Prostate gland (tissue), 2 donors: ENCODE measurements at regions not wholly inside any gene's neighbourhood (a gene's known extent, or its start where the extent isn't known, plus 50 kb on each side); places are given as distances from the start of the nearest gene placed in this dataset.

Source experiments
- DNase-seq: peaks from one replicate; pipeline ENCODE4 v3.0.0-alpha.2; 2019; ENCODE audit warnings: low spot score
- H3K27ac ChIP-seq, 2 donors: fragments of 200-600 bp; sonication (generic); 2 replicates each; pipeline ENCODE4 v1.5.1; 2017 to 2019
- H3K27me3 ChIP-seq: fragments of 200-600 bp; sonication (generic); replicated peaks from 2 replicates; pipeline ENCODE4 v1.5.1; 2019; ENCODE audit not compliant: insufficient read depth
- H3K36me3 ChIP-seq, 2 donors: fragments of 200-600 bp; sonication (generic); 1 replicate in 1 of 2; 2 replicates in 1 of 2; pipeline versions ENCODE4 v1.5.1 to v1.8.1; 2017 to 2019
- H3K4me1 ChIP-seq: fragments of 200-600 bp; sonication (generic); replicated peaks from 2 replicates; pipeline ENCODE4 v1.5.1; 2019
- H3K4me3 ChIP-seq, 2 donors: fragments of 200-600 bp; sonication (generic); 2 replicates each; pipeline ENCODE4 v1.5.1; 2017 to 2019
- H3K9me3 ChIP-seq: fragments of 200-600 bp; sonication (generic); 2 replicates; pipeline ENCODE4 v1.5.1; 2017
- POLR2A ChIP-seq: fragments of 450-650 bp; IDR thresholded peaks from one replicate; pipeline ENCODE4 v1.6.1; 2016; ENCODE audit warnings: antibody characterized with exemption, mild to moderate bottlenecking
- POLR2AphosphoS5 ChIP-seq: sonication (generic); formaldehyde crosslinking; IDR thresholded peaks from one replicate; pipeline ENCODE4 v1.6.1; 2017; ENCODE audit warnings: antibody characterized with exemption
- WGBS: methylation state at CpG from one replicate; pipeline ENCODE4 v1.1.5; 2018; 5-methylcytosine and 5-hydroxymethylcytosine counted together
- intact Hi-C: fragments of 100-400 bp; cut with DNase I; formaldehyde crosslinking; loops from one replicate; pipeline ENCODE4 v1.14.2; 2022
- TF ChIP-seq, protein P1 (sequence below), 4 experiments: fragments of 200-600 bp in 2 of 4; fragments of 450-650 bp in 2 of 4; sonication (generic) in 2 of 4; IDR thresholded peaks; 1 replicate in 3 of 4; 2 replicates in 1 of 4; pipeline ENCODE4 v1.5.1; 2016 to 2019; ENCODE audit warnings: antibody characterized with exemption in 4 of 4, mild to moderate bottlenecking in 2 of 4, moderate library complexity in 2 of 4

DNA sequence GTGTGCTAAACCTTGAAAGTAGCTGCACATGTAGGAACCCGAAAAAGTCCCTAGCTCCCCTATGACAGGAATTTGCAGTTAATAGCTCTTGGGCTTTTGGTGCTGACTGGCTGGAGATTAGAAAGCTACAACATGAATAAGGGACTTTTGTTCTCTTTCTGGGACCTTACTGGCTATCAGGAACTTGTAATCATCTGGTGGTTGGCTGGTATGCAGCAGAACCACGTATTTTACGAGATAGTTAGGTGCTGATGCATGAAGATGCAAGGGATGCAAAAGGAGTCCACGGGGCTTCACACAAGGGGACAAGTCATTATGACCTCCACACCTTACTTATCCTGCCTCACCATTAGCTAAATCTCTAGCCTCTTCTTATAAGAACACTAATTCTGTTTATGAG is 190.2 kb upstream of the NRXN1 start:
- H3K27ac ChIP-seq, result no peak overlapping the region
- no peaks in the 10 kb centered on the region for H3K9me3 ChIP-seq
- H3K36me3 ChIP-seq, result no peaks in the 10 kb centered on the region
- H3K4me3 ChIP-seq, result no peak overlapping the region
- intact Hi-C loops, result no loop called here
- TF ChIP-seq POLR2AphosphoS5, result no peak
- TF ChIP-seq POLR2A, result no peak
- TF ChIP-seq, protein P1, sequence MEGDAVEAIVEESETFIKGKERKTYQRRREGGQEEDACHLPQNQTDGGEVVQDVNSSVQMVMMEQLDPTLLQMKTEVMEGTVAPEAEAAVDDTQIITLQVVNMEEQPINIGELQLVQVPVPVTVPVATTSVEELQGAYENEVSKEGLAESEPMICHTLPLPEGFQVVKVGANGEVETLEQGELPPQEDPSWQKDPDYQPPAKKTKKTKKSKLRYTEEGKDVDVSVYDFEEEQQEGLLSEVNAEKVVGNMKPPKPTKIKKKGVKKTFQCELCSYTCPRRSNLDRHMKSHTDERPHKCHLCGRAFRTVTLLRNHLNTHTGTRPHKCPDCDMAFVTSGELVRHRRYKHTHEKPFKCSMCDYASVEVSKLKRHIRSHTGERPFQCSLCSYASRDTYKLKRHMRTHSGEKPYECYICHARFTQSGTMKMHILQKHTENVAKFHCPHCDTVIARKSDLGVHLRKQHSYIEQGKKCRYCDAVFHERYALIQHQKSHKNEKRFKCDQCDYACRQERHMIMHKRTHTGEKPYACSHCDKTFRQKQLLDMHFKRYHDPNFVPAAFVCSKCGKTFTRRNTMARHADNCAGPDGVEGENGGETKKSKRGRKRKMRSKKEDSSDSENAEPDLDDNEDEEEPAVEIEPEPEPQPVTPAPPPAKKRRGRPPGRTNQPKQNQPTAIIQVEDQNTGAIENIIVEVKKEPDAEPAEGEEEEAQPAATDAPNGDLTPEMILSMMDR (IDR thresholded peaks at IDR 0.05), result no peak
- no peaks in the 10 kb centered on the region for H3K27me3 ChIP-seq
- DNase-seq, result no peak
- 59% methylated on average over 4 of the region's 4 CpGs for WGBS
- H3K4me1 ChIP-seq, result no peaks in the 10 kb centered on the region

DNA sequence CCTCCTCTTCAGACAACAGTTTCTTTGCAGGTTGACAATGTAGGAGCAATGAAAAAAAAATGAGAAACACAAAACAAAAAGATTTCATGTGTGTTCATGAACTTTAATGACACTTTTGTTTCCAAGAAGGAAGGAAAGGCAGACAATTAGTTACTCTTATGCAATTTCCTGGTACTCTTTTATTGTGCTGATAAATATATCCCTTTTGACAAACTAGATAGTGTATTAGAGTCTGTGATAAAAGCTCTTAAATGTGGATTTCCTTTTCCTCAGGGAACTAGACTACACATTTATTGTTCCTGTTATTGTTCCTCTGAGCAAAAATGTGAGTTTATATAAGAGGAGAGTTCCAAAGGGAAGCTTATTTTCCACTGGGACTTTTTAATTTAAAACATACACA is 188.7 kb upstream of the NRXN1 start:
- no peak overlapping the region for H3K4me3 ChIP-seq
- no peaks in the 10 kb centered on the region for H3K9me3 ChIP-seq
- no peaks in the 10 kb centered on the region for H3K36me3 ChIP-seq
- H3K4me1 ChIP-seq, result no peaks in the 10 kb centered on the region
- no peak for TF ChIP-seq POLR2A
- TF ChIP-seq, protein P1 (IDR thresholded peaks at IDR 0.05), result no peak
- no peak for DNase-seq
- no peaks in the 10 kb centered on the region for H3K27me3 ChIP-seq
- no peak overlapping the region for H3K27ac ChIP-seq
- intact Hi-C loops, result no loop called here

DNA sequence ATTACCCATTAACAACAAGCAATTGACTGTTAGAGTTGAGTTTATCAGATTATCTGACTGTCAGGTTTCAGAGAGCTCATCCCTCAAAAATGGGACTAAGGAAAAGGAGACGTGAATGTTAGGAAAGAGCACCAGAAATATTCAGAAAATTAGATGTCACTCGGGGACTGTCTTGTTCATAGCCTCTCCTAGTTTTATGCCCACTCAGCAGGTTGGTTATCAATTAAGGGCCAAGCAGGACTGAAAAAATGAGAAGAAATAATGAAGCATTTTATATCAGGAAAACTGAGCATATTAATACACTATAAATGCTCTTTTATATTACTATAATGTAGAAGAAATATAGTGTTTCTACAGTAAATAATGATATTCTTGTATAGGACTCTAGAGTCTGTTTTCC is 188.1 kb upstream of the NRXN1 start:
- TF ChIP-seq, protein P1 (IDR thresholded peaks at IDR 0.05), result no peak
- no peak for TF ChIP-seq POLR2AphosphoS5
- TF ChIP-seq POLR2A, result no peak
- Histone ChIP-seq H3K4me1 (no peaks in the 10 kb centered on the region), H3K27ac (no peak overlapping the region), H3K4me3 (no peak overlapping the region), H3K27me3 (no peaks in the 10 kb centered on the region), H3K36me3 (no peaks in the 10 kb centered on the region), H3K9me3 (no peaks in the 10 kb centered on the region)
- intact Hi-C loops, result no loop called here
- DNase-seq, result no peak
- 78% methylated on average over 2 of the region's 2 CpGs for WGBS

DNA sequence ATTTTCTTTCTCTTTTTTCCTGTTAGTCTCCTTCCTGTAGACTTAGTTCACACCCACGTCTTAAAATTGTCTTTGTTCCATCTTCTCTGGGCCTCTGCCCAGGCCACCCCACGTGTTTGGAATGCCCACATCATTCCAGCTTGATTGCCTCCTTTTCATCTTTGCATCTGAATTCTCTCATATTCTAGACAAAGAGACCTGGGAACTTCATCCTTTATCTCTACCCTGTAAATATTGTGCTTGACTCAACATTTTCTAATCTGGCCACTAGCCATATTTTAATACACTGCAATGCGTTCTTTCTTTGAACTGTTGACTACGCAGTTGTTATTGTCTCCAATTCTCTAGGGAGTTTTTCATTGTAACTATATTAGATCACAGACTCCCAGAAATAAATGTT is 187.5 kb upstream of the NRXN1 start:
- WGBS, result 23% methylated on average over 4 of the region's 4 CpGs
- H3K27ac ChIP-seq, result no peak overlapping the region
- no peak for DNase-seq

DNA sequence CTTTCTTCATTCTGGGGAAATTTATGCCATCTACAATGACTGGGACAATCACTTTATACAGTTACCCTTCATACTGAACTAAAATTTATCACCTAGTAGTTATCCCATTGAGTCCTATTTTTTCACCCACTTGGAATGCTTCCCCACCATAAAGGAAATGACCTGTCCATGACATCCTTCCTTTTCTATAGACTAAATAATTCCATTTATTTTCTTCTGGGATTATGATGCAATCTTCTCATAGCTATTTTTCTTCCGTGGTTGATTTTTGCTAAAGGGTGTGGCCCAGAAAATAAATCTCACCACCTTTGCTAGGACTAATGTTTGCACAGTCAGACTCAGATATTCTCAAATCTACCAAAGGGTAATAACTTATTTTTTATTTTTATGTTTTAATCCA is 186.1 kb upstream of the NRXN1 start:
- Histone ChIP-seq H3K9me3 (no peaks in the 10 kb centered on the region), H3K27ac (no peak overlapping the region), H3K4me3 (no peak overlapping the region), H3K27me3 (no peaks in the 10 kb centered on the region), H3K36me3 (no peaks in the 10 kb centered on the region), H3K4me1 (no peaks in the 10 kb centered on the region)
- 66% methylated on average over 1 of the region's 1 CpG for WGBS
- intact Hi-C loops, result no loop called here
- no peak for DNase-seq
- TF ChIP-seq, protein P1 (IDR thresholded peaks at IDR 0.05), result no peak
- TF ChIP-seq POLR2A (no peak), POLR2AphosphoS5 (no peak)

More for the DNA sequence above, 187.5 kb upstream of the NRXN1 start:
- H3K27me3 ChIP-seq, result no peaks in the 10 kb centered on the region
- no peaks in the 10 kb centered on the region for H3K9me3 ChIP-seq
- TF ChIP-seq, protein P1 (IDR thresholded peaks at IDR 0.05), result no peak
- no peak for TF ChIP-seq POLR2AphosphoS5
- H3K4me1 ChIP-seq, result no peaks in the 10 kb centered on the region
- H3K4me3 ChIP-seq, result no peak overlapping the region
- H3K36me3 ChIP-seq, result no peaks in the 10 kb centered on the region
- intact Hi-C loops, result no loop called here
